PC-3 (cell line): ENCODE measurements at regions not wholly inside any gene's neighbourhood (a gene's known extent, or its start where the extent isn't known, plus 50 kb on each side); places are given as distances from the start of the nearest gene placed in this dataset.

ENCODE experiments used
- ATAC-seq: fragments of 200-7000 bp; cut with Tn5 transposase; 2 replicates; pipeline ENCODE4 v1.9.1; 2020; ENCODE audit warnings: mild to moderate bottlenecking, moderate library complexity
- BruUV-seq: library from RNA; stranded (reverse); fragments of 400-500 nt; replicated peaks from 2 replicates; lab custom pipeline; 2021; lab: Mats Ljungman, UMichigan
- CTCF ChIA-PET: fragments of 300-600 bp; sonication (Branson Sonifier 250); formaldehyde crosslinking; loops from one replicate; lab custom pipeline; 2022; ENCODE audit warnings: antibody characterized with exemption; lab: Charles Lee
- POLR2A ChIA-PET: fragments of 300-600 bp; sonication (Branson Sonifier 250); formaldehyde crosslinking; loops from one replicate; lab custom pipeline; 2022; ENCODE audit warnings: antibody characterized with exemption; ENCODE audit not compliant: unreplicated experiment; lab: Charles Lee
- DNase-seq: peaks from one replicate; pipeline ENCODE4 v3.0.0-alpha.2; 2015
- H2AFZ ChIP-seq: fragments of 300-600 bp; sonication (generic); 2 replicates; pipeline ENCODE4 v1.6.0; 2016; ENCODE audit warnings: antibody characterized with exemption, low read length
- H3F3A ChIP-seq: fragments of 300-600 bp; sonication (generic); one replicate; pipeline ENCODE4 v1.6.0; 2017; ENCODE audit warnings: antibody characterized with exemption, low read length, control low read depth, mild to moderate bottlenecking; ENCODE audit not compliant: unreplicated experiment
- H3K27ac ChIP-seq: fragments of 300-600 bp; sonication (generic); 2 replicates; pipeline ENCODE4 v1.5.1; 2016; ENCODE audit warnings: mild to moderate bottlenecking, low read length
- H3K27me3 ChIP-seq: fragments of 300-600 bp; sonication (generic); 2 replicates; pipeline ENCODE4 v1.6.1; 2016; ENCODE audit warnings: low read length, mixed read lengths
- H3K36me3 ChIP-seq: fragments of 300-600 bp; sonication (generic); 2 replicates; pipeline ENCODE4 v1.6.1; 2016; ENCODE audit warnings: low read depth, mixed run types, low read length, mixed read lengths
- H3K4me1 ChIP-seq: fragments of 300-600 bp; sonication (generic); 2 replicates; pipeline ENCODE4 v1.5.1; 2016; ENCODE audit warnings: low read length; ENCODE audit not compliant: insufficient read depth
- H3K4me2 ChIP-seq: fragments of 300-600 bp; sonication (generic); 2 replicates; pipeline ENCODE4 v1.6.0; 2016; ENCODE audit warnings: low read length
- H3K4me3 ChIP-seq: fragments of 300-600 bp; sonication (generic); 2 replicates; pipeline ENCODE4 v1.5.1; 2016; ENCODE audit warnings: mild to moderate bottlenecking, low read length, mixed read lengths
- H3K79me2 ChIP-seq: fragments of 300-600 bp; sonication (generic); 2 replicates; pipeline ENCODE4 v1.6.1; 2017; ENCODE audit warnings: low read length, mixed read lengths
- H3K9ac ChIP-seq: fragments of 300-600 bp; sonication (generic); 2 replicates; pipeline ENCODE4 v1.6.0; 2016; ENCODE audit warnings: mild to moderate bottlenecking, low read length
- H3K9me2 ChIP-seq: fragments of 300-600 bp; sonication (generic); replicated peaks from 2 replicates; pipeline ENCODE4 v1.6.1; 2016; ENCODE audit warnings: mixed run types, low read length, mixed read lengths
- H3K9me3 ChIP-seq: fragments of 300-600 bp; sonication (generic); 2 replicates; pipeline ENCODE4 v1.6.1; 2016; ENCODE audit warnings: low read length, mixed read lengths
- H4K20me1 ChIP-seq: fragments of 300-600 bp; sonication (generic); 2 replicates; pipeline ENCODE4 v1.6.1; 2016; ENCODE audit warnings: low read length, mixed read lengths
- EZH2 ChIP-seq: fragments of 300-600 bp; sonication (generic); IDR thresholded peaks from one replicate; pipeline ENCODE4 v1.6.1; 2017; ENCODE audit warnings: antibody characterized with exemption, mild to moderate bottlenecking, low read length; ENCODE audit not compliant: unreplicated experiment
- EZH2phosphoT487 ChIP-seq: fragments of 300-600 bp; sonication (generic); IDR thresholded peaks from 2 replicates; pipeline ENCODE4 v1.6.1; 2018; ENCODE audit warnings: mild to moderate bottlenecking, antibody characterized with exemption, low read length, borderline replicate concordance
- intact Hi-C: fragments of 100-400 bp; cut with micrococcal nuclease; formaldehyde crosslinking; loops from 2 replicates; pipeline ENCODE4 v1.9.0; 2023
- TF ChIP-seq, protein P1 (sequence below): fragments of 300-600 bp; sonication (generic); conservative IDR thresholded peaks from 2 replicates; pipeline ENCODE4 v1.5.1; 2017; ENCODE audit warnings: antibody characterized with exemption, low read depth, mild to moderate bottlenecking, low read length

DNA sequence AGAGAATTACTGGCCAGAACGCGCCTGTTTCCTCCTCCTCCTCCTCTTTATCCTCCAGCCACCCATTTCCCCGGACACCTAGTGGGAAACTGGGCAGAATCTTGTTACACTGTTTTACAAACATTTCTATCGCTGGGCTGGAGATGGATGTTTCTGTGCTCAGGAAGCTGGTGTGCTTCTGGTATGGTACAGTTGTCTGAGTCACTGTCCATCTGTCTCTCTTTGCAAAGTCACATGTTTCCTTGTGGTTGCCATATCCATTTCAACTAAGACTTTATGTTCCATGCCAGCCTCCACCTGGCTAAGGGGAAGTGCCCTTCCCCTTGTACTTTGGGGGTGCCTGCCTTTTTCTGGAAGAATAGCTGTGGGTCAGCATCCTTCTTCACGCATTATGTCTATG is 52.9 kb upstream of the SLC22A16 start:
- CTCF ChIA-PET, result interaction anchor here (0.6 kb wide), 1 partner anchor 154 kb away, joined by 5 read pairs; no protein-coding TSS in a partner anchor
- no TSS peak for BruUV-seq
- DNase-seq (peak; percentile 57), ATAC-seq (peak; percentile 23)
- Histone ChIP-seq H3K27ac (peak overlapping the region; percentile 90), H3K4me2 (peak overlapping the region; percentile 60), H3K4me3 (no peak overlapping the region), H4K20me1 (no peaks in the 10 kb centered on the region), H2AFZ (no peak overlapping the region), H3K9ac (peak overlapping the region; percentile 70), H3K27me3 (no peaks in the 10 kb centered on the region), H3K4me1 (peaks cover 45% of the 10 kb centered on the region), H3K36me3 (no peaks in the 10 kb centered on the region), H3K9me2 (no peaks in the 10 kb centered on the region), H3F3A (no peaks in the 10 kb centered on the region), H3K79me2 (no peaks in the 10 kb centered on the region), H3K9me3 (0 out of 2 replicates have a peak, but pooled peaks cover 5% of the 10 kb centered on the region)
- TF ChIP-seq, protein P1, sequence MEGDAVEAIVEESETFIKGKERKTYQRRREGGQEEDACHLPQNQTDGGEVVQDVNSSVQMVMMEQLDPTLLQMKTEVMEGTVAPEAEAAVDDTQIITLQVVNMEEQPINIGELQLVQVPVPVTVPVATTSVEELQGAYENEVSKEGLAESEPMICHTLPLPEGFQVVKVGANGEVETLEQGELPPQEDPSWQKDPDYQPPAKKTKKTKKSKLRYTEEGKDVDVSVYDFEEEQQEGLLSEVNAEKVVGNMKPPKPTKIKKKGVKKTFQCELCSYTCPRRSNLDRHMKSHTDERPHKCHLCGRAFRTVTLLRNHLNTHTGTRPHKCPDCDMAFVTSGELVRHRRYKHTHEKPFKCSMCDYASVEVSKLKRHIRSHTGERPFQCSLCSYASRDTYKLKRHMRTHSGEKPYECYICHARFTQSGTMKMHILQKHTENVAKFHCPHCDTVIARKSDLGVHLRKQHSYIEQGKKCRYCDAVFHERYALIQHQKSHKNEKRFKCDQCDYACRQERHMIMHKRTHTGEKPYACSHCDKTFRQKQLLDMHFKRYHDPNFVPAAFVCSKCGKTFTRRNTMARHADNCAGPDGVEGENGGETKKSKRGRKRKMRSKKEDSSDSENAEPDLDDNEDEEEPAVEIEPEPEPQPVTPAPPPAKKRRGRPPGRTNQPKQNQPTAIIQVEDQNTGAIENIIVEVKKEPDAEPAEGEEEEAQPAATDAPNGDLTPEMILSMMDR, result no peak
- TF ChIP-seq EZH2phosphoT487 (no peak), EZH2 (no peak)
- intact Hi-C loops, result loop anchor here (2.0 to 5.0 kb wide), 4 partner anchors 47 to 415 kb away; partner anchors contain the start of gene CDK19
- POLR2A ChIA-PET, result no interaction called here

DNA sequence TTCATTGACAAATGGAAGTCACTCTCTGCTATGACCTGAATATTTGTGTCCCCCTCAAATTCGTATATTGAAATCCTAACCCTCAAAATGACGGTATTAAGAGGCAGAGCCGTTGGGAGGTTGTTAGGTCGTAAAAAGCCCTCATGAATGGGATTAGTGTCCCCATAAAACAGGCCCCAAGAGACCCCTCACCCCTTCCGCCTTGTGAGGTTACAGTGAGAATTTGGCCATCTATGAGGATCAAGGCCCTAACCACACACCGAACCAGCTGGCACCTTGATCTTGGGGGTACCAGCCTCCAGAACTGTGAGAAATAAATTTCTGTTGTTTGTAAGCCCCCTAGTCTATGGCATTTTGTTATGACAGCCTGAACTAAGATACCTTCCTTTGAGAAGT is 52.5 kb upstream of the SLC22A16 start:
- H2AFZ ChIP-seq, result no peak overlapping the region
- CTCF ChIA-PET, result interaction anchor here (0.8 to 0.9 kb wide), 2 partner anchors 90 to 345 kb away, joined by 3 to 4 read pairs; partner anchors contain the start of gene AMD1
- no TSS peak for BruUV-seq

More for the DNA sequence above, 52.5 kb upstream of the SLC22A16 start:
- Histone ChIP-seq H3K4me2 (peak overlapping the region; percentile 60), H3K9ac (peak overlapping the region; percentile 70), H3K27ac (peak overlapping the region; percentile 90), H3K79me2 (no peaks in the 10 kb centered on the region), H4K20me1 (no peaks in the 10 kb centered on the region), H3K27me3 (no peaks in the 10 kb centered on the region), H3K4me1 (peaks cover 44% of the 10 kb centered on the region), H3F3A (no peaks in the 10 kb centered on the region), H3K36me3 (no peaks in the 10 kb centered on the region), H3K9me3 (0 out of 2 replicates have a peak, but pooled peaks cover 5% of the 10 kb centered on the region), H3K4me3 (no peak overlapping the region), H3K9me2 (no peaks in the 10 kb centered on the region)
- intact Hi-C loops, result loop anchor here (1.0 to 5.0 kb wide), 8 partner anchors 46 to 470 kb away; partner anchors contain the start of gene CDK19
- POLR2A ChIA-PET, result interaction anchor here (0.6 to 1.0 kb wide), 3 partner anchors 8 to 345 kb away, joined by 3 to 8 read pairs (median 3); partner anchors contain the start of gene AMD1
- no peak for ATAC-seq
- TF ChIP-seq EZH2phosphoT487, result no peak
- no peak for TF ChIP-seq EZH2
- TF ChIP-seq, protein P1, result no peak
- DNase-seq, result no peak
